Lung microvascular endothelial cell (primary cell): ENCODE measurements at regions not wholly inside any gene's neighbourhood (a gene's known extent, or its start where the extent isn't known, plus 50 kb on each side); places are given as distances from the start of the nearest gene placed in this dataset.
"Not testable (repeated sequence)": the region's sequence is repeated elsewhere in the genome, so short reads cannot be mapped to it uniquely, and the experiment has no call there.

Source experiments
- DNase-seq, 2 donors: peaks; one replicate each; pipeline versions ENCODE4 v3.0.0 to v3.0.0-alpha.2; 2010; ENCODE audit warnings: low read depth in 2 of 2

- peak; percentile 60 to 86 for DNase-seq
Measured at GRCh38 chr12:46549527-46550265, 177.1 kb upstream of the SLC38A2 start.

- DNase-seq: peak in 1 of 2 donors; percentile 54
Measured at GRCh38 chr12:46548605-46549071, 176.1 kb upstream of the SLC38A2 start.

DNA sequence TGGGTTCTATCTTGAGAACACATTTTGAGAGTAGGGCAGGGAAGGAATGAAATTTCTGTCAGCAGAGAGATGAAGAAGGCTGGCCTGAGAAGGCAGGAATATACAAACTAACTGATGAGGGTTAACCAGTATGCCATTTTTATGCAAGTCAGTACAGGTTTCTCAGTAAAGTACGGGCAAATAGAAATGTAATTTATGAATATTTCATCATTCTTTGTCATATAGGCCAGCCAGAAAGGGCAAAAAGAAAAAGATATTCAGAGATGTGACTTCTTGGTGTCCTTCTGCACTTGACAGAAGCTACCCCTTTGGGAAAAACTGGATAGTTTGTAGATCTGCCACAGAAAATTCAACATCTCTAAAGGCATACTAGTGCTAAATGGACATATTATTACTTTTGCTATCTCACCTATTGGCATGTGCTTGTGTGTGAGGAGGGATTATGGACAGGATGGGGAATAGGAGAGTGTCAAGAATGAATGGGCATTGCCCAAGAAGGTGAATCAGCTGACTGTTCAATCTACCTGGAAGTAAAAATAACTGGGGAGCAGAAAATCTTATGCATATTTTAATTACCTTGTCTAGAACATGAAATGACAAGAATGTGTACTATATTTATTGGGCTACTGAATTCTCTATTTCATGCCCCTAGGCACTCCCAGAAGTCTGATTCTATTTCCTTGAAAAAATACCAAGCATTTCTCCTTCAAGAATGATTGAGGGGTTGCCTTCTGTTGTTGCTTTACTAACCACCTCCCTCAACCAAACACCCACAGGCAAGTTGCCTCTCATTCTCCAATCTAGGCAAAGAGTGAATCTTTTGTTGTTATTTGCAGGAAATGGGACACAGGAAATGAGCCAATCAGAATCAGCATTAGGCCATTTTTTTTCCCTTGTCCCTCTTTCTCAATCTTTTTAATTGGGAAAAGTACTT, 175.1 kb upstream of the SLC38A2 start:
- peak in 1 of 2 donors; percentile 55 for DNase-seq

DNA sequence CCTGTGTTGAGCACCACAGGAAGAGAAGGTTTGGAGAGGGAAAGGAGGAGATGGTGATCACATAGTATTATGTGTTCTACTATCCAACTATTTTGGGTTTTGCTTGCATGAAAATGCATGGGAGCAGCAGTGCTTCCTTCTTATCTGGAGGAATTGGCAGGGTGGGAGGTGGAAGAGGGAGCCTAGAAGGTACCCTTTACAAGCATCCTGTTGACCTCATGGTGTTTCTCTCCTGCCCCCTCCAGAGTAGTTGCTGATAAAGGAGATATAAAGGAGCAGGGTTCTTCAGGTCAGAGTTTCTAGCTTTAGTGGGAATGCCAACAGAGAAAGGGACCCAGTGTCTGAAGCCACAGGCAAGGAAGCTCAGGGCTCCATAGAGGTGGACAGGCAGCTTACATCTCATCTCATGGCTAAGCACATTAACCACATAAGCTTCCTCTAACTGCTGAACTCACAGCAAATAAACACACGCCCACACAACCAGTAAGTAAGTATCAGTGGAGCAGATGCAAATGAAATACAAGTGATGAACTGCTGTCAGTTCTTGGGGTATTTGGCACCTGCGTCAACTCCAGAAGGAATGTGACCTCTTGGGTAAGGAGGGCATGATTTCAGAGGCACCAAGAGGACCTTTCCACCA, 174.2 kb upstream of the SLC38A2 start:
- DNase-seq: no peak

DNA sequence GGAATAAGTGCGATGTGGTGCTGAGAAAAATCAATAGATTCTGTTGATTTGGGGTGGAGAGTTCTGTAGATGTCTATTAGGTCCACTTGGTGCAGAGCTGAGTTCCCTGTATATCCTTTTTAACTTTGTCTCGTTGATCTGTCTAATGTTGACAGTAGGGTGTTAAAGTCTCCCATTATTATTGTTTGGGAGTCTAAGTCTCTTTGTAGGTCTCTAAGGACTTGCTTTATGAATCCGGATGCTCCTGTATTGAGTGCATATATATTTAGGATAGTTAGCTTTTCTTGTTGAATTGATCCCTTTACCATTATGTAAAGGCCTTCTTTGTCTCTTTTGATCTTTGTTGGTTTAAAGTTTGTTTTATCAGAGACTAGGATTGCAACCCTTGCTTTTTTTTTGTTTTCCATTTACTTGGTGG, 170.8 kb upstream of the SLC38A2 start:
- not testable (repeated sequence) for DNase-seq

DNA sequence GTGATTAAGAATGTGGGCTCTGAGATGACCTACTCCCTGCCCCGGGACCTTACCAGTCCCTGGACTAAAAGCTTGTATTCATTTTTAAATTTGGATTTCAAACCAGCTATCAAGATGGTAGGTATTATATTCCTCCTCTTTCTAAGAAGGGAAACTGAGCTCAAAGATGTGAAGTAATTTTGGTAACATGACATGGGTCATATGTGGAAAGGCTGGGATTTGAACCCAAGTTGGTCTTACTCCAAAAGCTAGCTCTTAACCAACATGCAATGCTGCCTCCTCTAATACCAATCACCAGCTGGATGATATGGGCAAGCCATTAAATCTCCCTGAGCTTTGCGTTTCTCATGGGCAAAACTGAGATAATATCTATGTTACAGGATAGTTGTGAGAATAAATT, 166.4 kb upstream of the SLC38A2 start:
- no peak for DNase-seq

DNA sequence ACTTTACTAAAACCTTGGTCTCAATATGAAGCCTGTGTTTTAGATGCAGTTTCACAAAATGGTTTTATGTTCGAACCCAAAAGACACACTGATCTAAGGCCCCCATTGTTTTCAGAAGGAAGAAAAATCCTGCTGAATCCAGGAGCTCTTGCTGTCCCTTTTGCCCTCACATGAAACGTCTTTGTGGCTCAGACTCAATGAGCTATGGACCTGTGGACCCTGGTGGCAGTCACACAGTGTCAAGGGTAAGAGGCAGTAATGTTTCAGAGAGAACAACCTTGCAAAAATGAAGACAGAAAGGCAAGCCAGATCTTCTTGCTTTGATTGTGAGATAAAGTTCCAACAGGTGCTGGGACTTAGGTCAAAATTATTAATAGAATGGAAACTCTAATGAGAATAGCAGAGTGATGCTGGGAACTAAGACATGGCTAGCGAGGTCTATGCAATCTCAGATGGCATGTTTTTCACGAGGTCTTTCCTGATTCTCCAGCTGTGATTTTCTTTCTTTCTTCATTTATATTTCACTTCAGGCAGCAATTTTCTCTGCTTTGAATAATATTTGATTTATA, 164.9 kb upstream of the SLC38A2 start:
- no peak for DNase-seq

DNA sequence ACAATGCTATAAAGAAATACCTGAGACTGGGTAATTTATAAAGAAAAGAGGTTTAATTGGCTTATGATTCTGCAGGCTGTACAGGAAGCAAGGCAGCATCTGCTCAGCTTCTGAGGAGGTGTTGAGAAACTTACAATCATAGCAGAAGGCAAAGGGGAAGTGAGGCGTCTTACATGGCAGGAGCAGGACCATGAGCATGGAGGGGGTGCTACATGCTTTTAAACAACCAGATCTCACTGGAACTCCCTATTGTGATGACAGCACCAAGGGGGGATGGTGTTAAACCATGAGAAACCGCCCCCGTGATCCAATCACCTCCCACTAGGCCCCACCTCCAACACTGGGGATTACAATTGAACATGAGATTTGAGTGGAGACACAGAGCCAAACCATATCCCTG, 163.7 kb upstream of the SLC38A2 start:
- not testable (repeated sequence) for DNase-seq

- no peak for DNase-seq
Measured at GRCh38 chr12:46535907-46536306, 163.3 kb upstream of the SLC38A2 start.

DNA sequence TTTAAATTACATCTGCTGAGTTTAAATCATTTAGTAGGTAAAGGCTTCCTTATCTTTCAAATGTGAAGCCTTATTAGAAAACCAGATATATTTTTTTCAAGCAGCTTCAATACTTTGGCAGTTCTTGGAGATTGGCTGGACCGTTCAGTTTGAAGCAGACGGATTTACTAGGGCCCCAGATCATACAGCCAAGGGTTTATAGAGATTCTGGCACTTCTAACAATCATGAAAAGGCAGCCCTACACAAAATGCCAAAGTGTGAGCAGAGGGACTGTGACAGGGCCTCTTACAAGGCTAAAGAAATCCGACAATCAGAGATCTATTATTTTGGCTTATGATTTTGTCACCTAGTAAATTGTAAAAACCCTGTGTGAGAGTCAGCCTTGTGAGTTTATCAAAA, 162.8 kb upstream of the SLC38A2 start:
- no peak for DNase-seq

- DNase-seq: peak in 1 of 2 donors; percentile 64
Measured at GRCh38 chr12:46534327-46534840, 161.8 kb upstream of the SLC38A2 start.

GRCh38 chr12:46533723-46534122, 161.2 kb upstream of the SLC38A2 start:
- peak; percentile 59 to 74 for DNase-seq

GRCh38 chr12:46531804-46532203, 159.2 kb upstream of the SLC38A2 start:
- no peak for DNase-seq

- DNase-seq: no peak
Measured at GRCh38 chr12:46531059-46531785, 158.6 kb upstream of the SLC38A2 start.

DNA sequence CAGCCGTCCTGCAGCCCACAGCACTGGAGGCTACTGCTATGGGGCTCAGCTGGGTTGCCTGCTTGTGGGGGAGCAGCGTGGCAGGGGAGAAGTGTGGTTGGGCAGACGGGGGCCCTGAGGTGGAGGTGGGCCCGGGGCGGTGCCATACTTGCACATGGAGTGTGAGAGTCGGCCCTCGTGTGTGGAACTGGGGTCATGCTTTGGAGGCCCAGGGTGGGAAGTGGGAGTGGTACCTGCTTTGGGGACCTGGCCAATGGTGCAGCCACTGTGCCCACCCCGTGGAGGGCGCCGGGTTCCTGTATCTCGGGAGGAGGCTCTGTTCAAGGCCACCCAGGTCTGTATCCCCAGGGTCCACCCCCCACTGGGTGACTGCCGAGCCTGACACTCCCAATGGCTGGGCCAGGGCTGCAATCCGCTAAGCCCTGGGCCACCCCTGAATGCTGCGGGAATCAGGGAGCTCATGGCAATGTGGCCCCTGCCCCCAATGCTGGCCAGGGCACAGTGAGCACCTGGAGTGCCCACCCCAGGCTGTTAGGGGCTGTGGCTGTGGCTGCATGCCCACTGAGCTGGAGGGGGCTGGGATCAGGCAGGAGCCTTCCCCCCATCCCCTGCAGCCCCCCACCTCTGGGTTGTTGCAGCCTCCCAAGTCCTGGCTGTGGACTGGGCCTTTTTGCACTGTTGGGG, 157.9 kb upstream of the SLC38A2 start:
- DNase-seq: no peak

DNA sequence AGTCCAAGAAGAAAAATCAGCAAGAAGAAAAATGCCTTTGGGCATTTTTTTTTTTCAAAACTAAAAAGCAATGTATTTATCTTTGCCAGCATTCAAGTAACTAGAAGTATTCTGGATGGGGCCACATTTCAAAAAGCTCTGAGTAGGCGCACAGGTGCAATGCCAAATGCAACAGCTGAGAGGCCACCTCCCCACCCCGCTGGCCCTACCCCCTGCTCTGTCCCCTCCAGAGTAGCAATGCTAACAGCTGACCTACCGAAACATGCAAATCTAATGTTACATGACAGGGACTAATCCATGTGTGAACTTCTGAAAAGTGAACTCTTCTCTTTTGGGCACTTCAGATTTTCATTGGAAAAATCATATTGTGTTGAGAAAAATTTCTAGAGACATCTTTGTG, 153.7 kb upstream of the SLC38A2 start:
- DNase-seq: no peak

DNA sequence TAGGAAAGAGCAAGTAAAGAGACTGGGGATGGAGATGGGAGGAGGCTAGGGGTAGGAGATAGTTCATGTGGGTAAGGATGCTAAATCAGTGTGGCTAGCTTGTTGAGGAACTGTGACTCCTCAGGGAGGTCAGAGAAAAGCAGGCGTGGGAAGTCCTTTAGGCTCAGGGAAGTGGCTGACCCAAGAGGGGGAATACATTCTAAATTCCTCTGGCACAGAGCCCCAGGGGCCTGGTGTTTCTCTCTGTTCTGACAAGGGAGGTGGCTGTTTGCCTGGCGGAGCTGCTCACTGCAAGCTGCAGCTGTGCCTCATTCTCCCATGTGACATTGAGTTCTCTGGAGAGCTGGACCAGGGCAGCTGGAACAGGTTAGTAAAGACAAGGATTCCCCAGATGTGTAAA, 152.2 kb upstream of the SLC38A2 start:
- peak in 1 of 2 donors; percentile 71 for DNase-seq

GRCh38 chr12:46523863-46524770, 151.5 kb upstream of the SLC38A2 start:
- DNase-seq: peak; percentile 24 to 97

DNA sequence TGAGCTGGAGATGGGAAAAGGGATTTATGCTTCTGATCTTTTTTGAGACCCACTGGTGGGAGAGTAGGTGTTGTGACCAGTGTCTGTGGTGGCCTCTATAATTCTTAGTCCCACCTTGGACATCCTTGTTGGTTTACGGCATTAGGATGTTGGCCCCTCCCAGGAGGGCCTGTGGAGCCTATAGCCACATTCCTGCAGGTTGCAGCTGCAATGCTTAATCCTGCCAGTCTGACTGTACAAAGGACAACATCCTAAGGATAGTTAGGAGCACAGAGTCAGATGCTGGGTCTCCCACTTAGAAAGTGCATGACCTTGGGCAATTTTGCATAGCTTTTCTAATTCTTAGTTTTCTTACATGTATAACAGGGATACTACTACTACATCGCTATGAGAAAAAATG, 150.9 kb upstream of the SLC38A2 start:
- DNase-seq: no peak
